ENCODE measurements at regions not wholly inside any gene's neighbourhood (a gene's known extent, or its start where the extent isn't known, plus 50 kb on each side); places are given as distances from the start of the nearest gene placed in this dataset.
A peak's percentile ranks its signal among the peaks of the same experiment; 100 is the strongest.

GRCh38 chr3:178084938-178085816, 451.1 kb upstream of the KCNMB2 start (continued):
- TF ChIP-seq NANOG (IDR thresholded peaks at IDR 0.05; ENCODE audit: insufficient read depth, low read depth, low read length, poor library complexity, severe bottlenecking), result no peak
- peak in 1 of 2 experiments; percentile 17; a peak in 1 of 4 replicates for TF ChIP-seq RAD21 (IDR thresholded peaks at IDR 0.05 in 1 of 2, conservative IDR thresholded peaks at IDR 0.05 in 1 of 2; ENCODE audit: low read depth in 2 of 2, low read length in 2 of 2)
- TF ChIP-seq PHF8 (conservative IDR thresholded peaks at IDR 0.05; ENCODE audit: low read depth, low read length), result no peak
- TF ChIP-seq EGR1 (IDR thresholded peaks at IDR 0.05; ENCODE audit: borderline replicate concordance, low read depth, low read length), result no peak
- TF ChIP-seq CHD7 (IDR thresholded peaks at IDR 0.05; ENCODE audit: insufficient replicate concordance, low read length), result no peak
- no peak for TF ChIP-seq SAP30 (IDR thresholded peaks at IDR 0.05; ENCODE audit: insufficient read depth, insufficient replicate concordance, low read length)
- TF ChIP-seq SP4 (IDR thresholded peaks at IDR 0.05; ENCODE audit: low read length), result no peak
- no peak for TF ChIP-seq RBBP5 (IDR thresholded peaks at IDR 0.05; ENCODE audit: borderline replicate concordance, low read depth, low read length)
- no peak for TF ChIP-seq KDM4A (IDR thresholded peaks at IDR 0.05; ENCODE audit: low read depth, low read length, severe bottlenecking)
